HepG2 (cell line): ENCODE measurements at regions not wholly inside any gene's neighbourhood (a gene's known extent, or its start where the extent isn't known, plus 50 kb on each side); places are given as distances from the start of the nearest gene placed in this dataset.

Experiments
- BHLHE40 ChIP-seq: IDR thresholded peaks from 2 replicates; pipeline ENCODE4 v1.6.1; 2011; ENCODE audit warnings: low read length, improper control_type of control experiment
- CAMTA2 ChIP-seq: sonication (generic); formaldehyde crosslinking; IDR thresholded peaks from 2 replicates; pipeline ENCODE4 v1.4.0; 2020; ENCODE audit warnings: mild to moderate bottlenecking, missing genetic modification reagents, borderline replicate concordance
- ELF1 ChIP-seq: sonication (generic); formaldehyde crosslinking; IDR thresholded peaks from 2 replicates; pipeline ENCODE4 v1.4.0; 2020; ENCODE audit warnings: missing genetic modification reagents
- SATB2 ChIP-seq: sonication (generic); formaldehyde crosslinking; IDR thresholded peaks from 2 replicates; pipeline ENCODE4 v1.5.0; 2020; ENCODE audit warnings: missing genetic modification reagents
- SMAD3 ChIP-seq: sonication (generic); formaldehyde crosslinking; IDR thresholded peaks from 2 replicates; pipeline ENCODE4 v1.4.0; 2020; ENCODE audit warnings: missing genetic modification reagents
- ZNF329 ChIP-seq: sonication (generic); formaldehyde crosslinking; IDR thresholded peaks from 2 replicates; pipeline ENCODE4 v1.9.0; 2021; ENCODE audit warnings: low read depth, mild to moderate bottlenecking, missing genetic modification reagents
- TF ChIP-seq, protein P1 (sequence below): sonication (generic); formaldehyde crosslinking; IDR thresholded peaks from 2 replicates; pipeline ENCODE4 v1.5.1; 2020; ENCODE audit warnings: mild to moderate bottlenecking, missing genetic modification reagents, moderate library complexity
- TF ChIP-seq, protein P2 (sequence below): sonication (generic); formaldehyde crosslinking; IDR thresholded peaks from 2 replicates; pipeline ENCODE4 v1.8.0; 2022; ENCODE audit warnings: missing genetic modification reagents, mild to moderate bottlenecking, moderate library complexity, borderline replicate concordance
- TF ChIP-seq, protein P3 (sequence below): sonication (generic); formaldehyde crosslinking; IDR thresholded peaks from 2 replicates; pipeline ENCODE4 v1.5.0; 2020; ENCODE audit warnings: mild to moderate bottlenecking, missing genetic modification reagents, borderline replicate concordance

DNA sequence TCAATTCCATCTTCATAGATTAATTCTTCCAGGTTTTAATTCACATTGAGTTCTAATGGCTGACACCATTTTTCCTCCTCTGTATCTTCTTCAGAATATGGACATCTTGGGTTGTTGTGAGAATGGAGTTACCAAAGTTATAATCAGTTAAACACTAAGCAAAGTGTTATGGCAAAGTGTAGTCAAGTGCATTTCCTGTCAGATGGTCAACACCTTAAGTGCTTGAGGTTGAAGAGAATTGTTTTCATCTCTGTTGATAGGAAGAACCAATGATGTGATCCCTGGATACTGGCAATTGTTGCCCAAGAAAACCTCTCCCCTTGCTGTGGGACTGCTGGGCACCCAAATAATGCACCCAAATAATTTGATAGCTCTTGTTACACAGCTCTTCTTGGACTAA, 102.6 kb upstream of the SATB1 start (continued):
- TF ChIP-seq, protein P1, sequence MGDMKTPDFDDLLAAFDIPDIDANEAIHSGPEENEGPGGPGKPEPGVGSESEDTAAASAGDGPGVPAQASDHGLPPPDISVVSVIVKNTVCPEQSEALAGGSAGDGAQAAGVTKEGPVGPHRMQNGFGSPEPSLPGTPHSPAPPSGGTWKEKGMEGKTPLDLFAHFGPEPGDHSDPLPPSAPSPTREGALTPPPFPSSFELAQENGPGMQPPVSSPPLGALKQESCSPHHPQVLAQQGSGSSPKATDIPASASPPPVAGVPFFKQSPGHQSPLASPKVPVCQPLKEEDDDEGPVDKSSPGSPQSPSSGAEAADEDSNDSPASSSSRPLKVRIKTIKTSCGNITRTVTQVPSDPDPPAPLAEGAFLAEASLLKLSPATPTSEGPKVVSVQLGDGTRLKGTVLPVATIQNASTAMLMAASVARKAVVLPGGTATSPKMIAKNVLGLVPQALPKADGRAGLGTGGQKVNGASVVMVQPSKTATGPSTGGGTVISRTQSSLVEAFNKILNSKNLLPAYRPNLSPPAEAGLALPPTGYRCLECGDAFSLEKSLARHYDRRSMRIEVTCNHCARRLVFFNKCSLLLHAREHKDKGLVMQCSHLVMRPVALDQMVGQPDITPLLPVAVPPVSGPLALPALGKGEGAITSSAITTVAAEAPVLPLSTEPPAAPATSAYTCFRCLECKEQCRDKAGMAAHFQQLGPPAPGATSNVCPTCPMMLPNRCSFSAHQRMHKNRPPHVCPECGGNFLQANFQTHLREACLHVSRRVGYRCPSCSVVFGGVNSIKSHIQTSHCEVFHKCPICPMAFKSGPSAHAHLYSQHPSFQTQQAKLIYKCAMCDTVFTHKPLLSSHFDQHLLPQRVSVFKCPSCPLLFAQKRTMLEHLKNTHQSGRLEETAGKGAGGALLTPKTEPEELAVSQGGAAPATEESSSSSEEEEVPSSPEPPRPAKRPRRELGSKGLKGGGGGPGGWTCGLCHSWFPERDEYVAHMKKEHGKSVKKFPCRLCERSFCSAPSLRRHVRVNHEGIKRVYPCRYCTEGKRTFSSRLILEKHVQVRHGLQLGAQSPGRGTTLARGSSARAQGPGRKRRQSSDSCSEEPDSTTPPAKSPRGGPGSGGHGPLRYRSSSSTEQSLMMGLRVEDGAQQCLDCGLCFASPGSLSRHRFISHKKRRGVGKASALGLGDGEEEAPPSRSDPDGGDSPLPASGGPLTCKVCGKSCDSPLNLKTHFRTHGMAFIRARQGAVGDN (CRISPR knock-in tag): no peak
- TF ChIP-seq, protein P2, sequence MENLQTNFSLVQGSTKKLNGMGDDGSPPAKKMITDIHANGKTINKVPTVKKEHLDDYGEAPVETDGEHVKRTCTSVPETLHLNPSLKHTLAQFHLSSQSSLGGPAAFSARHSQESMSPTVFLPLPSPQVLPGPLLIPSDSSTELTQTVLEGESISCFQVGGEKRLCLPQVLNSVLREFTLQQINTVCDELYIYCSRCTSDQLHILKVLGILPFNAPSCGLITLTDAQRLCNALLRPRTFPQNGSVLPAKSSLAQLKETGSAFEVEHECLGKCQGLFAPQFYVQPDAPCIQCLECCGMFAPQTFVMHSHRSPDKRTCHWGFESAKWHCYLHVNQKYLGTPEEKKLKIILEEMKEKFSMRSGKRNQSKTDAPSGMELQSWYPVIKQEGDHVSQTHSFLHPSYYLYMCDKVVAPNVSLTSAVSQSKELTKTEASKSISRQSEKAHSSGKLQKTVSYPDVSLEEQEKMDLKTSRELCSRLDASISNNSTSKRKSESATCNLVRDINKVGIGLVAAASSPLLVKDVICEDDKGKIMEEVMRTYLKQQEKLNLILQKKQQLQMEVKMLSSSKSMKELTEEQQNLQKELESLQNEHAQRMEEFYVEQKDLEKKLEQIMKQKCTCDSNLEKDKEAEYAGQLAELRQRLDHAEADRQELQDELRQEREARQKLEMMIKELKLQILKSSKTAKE (CRISPR knock-in tag): no peak
- no peak for TF ChIP-seq SMAD3 (CRISPR knock-in tag)
- no peak for TF ChIP-seq SATB2 (CRISPR knock-in tag)
- TF ChIP-seq, protein P3, sequence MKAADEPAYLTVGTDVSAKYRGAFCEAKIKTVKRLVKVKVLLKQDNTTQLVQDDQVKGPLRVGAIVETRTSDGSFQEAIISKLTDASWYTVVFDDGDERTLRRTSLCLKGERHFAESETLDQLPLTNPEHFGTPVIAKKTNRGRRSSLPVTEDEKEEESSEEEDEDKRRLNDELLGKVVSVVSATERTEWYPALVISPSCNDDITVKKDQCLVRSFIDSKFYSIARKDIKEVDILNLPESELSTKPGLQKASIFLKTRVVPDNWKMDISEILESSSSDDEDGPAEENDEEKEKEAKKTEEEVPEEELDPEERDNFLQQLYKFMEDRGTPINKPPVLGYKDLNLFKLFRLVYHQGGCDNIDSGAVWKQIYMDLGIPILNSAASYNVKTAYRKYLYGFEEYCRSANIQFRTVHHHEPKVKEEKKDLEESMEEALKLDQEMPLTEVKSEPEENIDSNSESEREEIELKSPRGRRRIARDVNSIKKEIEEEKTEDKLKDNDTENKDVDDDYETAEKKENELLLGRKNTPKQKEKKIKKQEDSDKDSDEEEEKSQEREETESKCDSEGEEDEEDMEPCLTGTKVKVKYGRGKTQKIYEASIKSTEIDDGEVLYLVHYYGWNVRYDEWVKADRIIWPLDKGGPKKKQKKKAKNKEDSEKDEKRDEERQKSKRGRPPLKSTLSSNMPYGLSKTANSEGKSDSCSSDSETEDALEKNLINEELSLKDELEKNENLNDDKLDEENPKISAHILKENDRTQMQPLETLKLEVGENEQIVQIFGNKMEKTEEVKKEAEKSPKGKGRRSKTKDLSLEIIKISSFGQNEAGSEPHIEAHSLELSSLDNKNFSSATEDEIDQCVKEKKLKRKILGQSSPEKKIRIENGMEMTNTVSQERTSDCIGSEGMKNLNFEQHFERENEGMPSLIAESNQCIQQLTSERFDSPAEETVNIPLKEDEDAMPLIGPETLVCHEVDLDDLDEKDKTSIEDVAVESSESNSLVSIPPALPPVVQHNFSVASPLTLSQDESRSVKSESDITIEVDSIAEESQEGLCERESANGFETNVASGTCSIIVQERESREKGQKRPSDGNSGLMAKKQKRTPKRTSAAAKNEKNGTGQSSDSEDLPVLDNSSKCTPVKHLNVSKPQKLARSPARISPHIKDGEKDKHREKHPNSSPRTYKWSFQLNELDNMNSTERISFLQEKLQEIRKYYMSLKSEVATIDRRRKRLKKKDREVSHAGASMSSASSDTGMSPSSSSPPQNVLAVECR (CRISPR knock-in tag): no peak
- TF ChIP-seq BHLHE40: no peak
- no peak for TF ChIP-seq ZNF329 (CRISPR knock-in tag)
- no peak for TF ChIP-seq CAMTA2
- no peak for TF ChIP-seq ELF1 (CRISPR knock-in tag)
